Stomach (tissue), 4 donors: ENCODE measurements at regions not wholly inside any gene's neighbourhood (a gene's known extent, or its start where the extent isn't known, plus 50 kb on each side); places are given as distances from the start of the nearest gene placed in this dataset.

Source experiments
- POLR2A ChIP-seq, 4 donors: fragments of 450-650 bp; IDR thresholded peaks; one replicate each; pipeline ENCODE4 v1.6.1; 2016; ENCODE audit warnings: antibody characterized with exemption in 4 of 4, control low read depth in 2 of 4, mild to moderate bottlenecking in 1 of 4, moderate library complexity in 1 of 4
- POLR2AphosphoS5 ChIP-seq, 3 donors: sonication (generic); formaldehyde crosslinking; IDR thresholded peaks; one replicate each; pipeline ENCODE4 v1.6.1; 2016; ENCODE audit warnings: antibody characterized with exemption in 3 of 3
- TF ChIP-seq, protein P1 (sequence below), 7 experiments: fragments of 450-650 bp in 4 of 7; fragments of 200-600 bp in 3 of 7; sonication (generic) in 3 of 7; IDR thresholded peaks; one replicate each; pipeline ENCODE4 v1.5.1; 2016 to 2019; ENCODE audit warnings: antibody characterized with exemption in 7 of 7, control low read depth in 2 of 7, mild to moderate bottlenecking in 1 of 7

DNA sequence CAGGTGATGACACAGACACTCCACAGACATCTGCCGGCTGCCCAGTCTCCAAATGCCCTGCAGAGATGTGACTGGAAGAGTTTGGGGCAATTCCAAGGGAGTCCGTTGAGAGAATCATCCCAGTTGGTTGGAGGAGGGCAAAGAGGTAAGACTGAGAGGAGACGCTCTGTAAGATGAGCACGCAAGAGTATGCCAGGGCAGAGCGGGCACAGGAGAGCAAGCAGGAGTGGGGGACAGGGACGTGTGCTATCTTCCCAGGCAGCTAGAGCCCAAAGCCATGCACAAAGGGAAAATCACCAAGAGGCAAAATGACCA is 156.3 kb upstream of the TSHZ3 start:
- TF ChIP-seq, protein P1, sequence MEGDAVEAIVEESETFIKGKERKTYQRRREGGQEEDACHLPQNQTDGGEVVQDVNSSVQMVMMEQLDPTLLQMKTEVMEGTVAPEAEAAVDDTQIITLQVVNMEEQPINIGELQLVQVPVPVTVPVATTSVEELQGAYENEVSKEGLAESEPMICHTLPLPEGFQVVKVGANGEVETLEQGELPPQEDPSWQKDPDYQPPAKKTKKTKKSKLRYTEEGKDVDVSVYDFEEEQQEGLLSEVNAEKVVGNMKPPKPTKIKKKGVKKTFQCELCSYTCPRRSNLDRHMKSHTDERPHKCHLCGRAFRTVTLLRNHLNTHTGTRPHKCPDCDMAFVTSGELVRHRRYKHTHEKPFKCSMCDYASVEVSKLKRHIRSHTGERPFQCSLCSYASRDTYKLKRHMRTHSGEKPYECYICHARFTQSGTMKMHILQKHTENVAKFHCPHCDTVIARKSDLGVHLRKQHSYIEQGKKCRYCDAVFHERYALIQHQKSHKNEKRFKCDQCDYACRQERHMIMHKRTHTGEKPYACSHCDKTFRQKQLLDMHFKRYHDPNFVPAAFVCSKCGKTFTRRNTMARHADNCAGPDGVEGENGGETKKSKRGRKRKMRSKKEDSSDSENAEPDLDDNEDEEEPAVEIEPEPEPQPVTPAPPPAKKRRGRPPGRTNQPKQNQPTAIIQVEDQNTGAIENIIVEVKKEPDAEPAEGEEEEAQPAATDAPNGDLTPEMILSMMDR (IDR thresholded peaks at IDR 0.05): no peak
- TF ChIP-seq POLR2A (IDR thresholded peaks at IDR 0.05) (no peak), POLR2AphosphoS5 (IDR thresholded peaks at IDR 0.05) (no peak)
